GF-D8 (cell line): ENCODE measurements at regions not wholly inside any gene's neighbourhood (a gene's known extent, or its start where the extent isn't known, plus 50 kb on each side); places are given as distances from the start of the nearest gene placed in this dataset.
"Not testable (repeated sequence)": the region's sequence is repeated elsewhere in the genome, so short reads cannot be mapped to it uniquely, and the experiment has no call there.

Source experiments
- DNase-seq: peaks from one replicate; lab custom pipeline; 2025; lab: John Stamatoyannopoulos, UW

GRCh38 chr12:17097674-17098073 is 491.7 kb upstream of the LMO3 start:
- DNase-seq = no peak

- DNase-seq = no peak
These were observed 478.9 kb upstream of the LMO3 start for GRCh38 chr12:17084831-17085230.

- no peak for DNase-seq
These were observed 473.4 kb upstream of the LMO3 start for GRCh38 chr12:17079251-17079909.

GRCh38 chr12:17077594-17077993 is 471.6 kb upstream of the LMO3 start:
- no peak for DNase-seq

GRCh38 chr12:17076811-17077210 is 470.8 kb upstream of the LMO3 start:
- DNase-seq = no peak

GRCh38 chr12:17076028-17076744 is 470.2 kb upstream of the LMO3 start:
- no peak for DNase-seq

- no peak for DNase-seq
These were observed 458.9 kb upstream of the LMO3 start for GRCh38 chr12:17064834-17065233.

GRCh38 chr12:17062267-17063036 is 456.5 kb upstream of the LMO3 start:
- no peak for DNase-seq

GRCh38 chr12:17060260-17060659 is 454.3 kb upstream of the LMO3 start:
- no peak for DNase-seq

- no peak for DNase-seq
These were observed 450.6 kb upstream of the LMO3 start for GRCh38 chr12:17056546-17056945.

GRCh38 chr12:17038923-17039322 is 433.0 kb upstream of the LMO3 start:
- DNase-seq = no peak

- no peak for DNase-seq
These were observed 429.4 kb upstream of the LMO3 start for GRCh38 chr12:17035372-17035771.

- no peak for DNase-seq
These were observed 424.4 kb upstream of the LMO3 start for GRCh38 chr12:17030338-17030737.

- no peak for DNase-seq
These were observed 422.4 kb upstream of the LMO3 start for GRCh38 chr12:17028348-17028747.

GRCh38 chr12:17025424-17025823 is 419.5 kb upstream of the LMO3 start:
- not testable (repeated sequence) for DNase-seq

GRCh38 chr12:17020765-17021164 is 414.8 kb upstream of the LMO3 start:
- no peak for DNase-seq

GRCh38 chr12:17017402-17017801 is 411.4 kb upstream of the LMO3 start:
- no peak for DNase-seq

GRCh38 chr12:17016116-17016864 is 410.3 kb upstream of the LMO3 start:
- no peak for DNase-seq

- no peak for DNase-seq
These were observed 409.5 kb upstream of the LMO3 start for GRCh38 chr12:17015501-17015900.

GRCh38 chr12:17007442-17008040 is 401.6 kb upstream of the LMO3 start:
- not testable (repeated sequence) for DNase-seq

GRCh38 chr12:16998538-16998937 is 392.6 kb upstream of the LMO3 start:
- DNase-seq = not testable (repeated sequence)

- DNase-seq = no peak
These were observed 378.5 kb upstream of the LMO3 start for GRCh38 chr12:16984484-16984883.
